GM21529 (cell line): ENCODE measurements at regions not wholly inside any gene's neighbourhood (a gene's known extent, or its start where the extent isn't known, plus 50 kb on each side); places are given as distances from the start of the nearest gene placed in this dataset.
A peak's percentile ranks its signal among the peaks of the same experiment; 100 is the strongest.

Experiments used
- ATAC-seq: cut with Tn5 transposase; IDR thresholded peaks from one replicate; pipeline ENCODE4 v1.9.1; 2021; ENCODE audit not compliant: unreplicated experiment

GRCh38 chr3:154584974-154585373, 155.0 kb upstream of the GPR149 start:
- no peak for ATAC-seq

GRCh38 chr3:154584041-154584440, 154.1 kb upstream of the GPR149 start:
- ATAC-seq, result no peak

- ATAC-seq, result no peak
These were observed 153.2 kb upstream of the GPR149 start for GRCh38 chr3:154583086-154583634.

DNA sequence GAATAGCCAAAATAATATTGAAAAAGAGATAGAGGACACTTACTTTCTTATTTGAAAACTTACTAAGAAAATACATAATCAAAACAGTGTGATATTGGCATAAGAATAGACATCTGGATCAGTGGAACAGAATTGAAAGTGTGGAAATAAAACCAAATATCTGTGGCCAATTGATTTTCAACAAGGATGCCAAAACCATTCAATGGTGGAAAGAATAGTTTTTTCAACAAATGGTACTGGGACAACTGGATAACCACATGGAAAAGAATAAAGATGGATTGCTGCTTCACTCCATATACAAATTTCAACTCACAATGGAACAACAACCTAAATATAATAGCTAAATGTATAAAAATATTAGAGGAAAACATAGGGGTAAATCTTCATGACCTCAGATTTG, 152.5 kb upstream of the GPR149 start:
- ATAC-seq, result no peak

DNA sequence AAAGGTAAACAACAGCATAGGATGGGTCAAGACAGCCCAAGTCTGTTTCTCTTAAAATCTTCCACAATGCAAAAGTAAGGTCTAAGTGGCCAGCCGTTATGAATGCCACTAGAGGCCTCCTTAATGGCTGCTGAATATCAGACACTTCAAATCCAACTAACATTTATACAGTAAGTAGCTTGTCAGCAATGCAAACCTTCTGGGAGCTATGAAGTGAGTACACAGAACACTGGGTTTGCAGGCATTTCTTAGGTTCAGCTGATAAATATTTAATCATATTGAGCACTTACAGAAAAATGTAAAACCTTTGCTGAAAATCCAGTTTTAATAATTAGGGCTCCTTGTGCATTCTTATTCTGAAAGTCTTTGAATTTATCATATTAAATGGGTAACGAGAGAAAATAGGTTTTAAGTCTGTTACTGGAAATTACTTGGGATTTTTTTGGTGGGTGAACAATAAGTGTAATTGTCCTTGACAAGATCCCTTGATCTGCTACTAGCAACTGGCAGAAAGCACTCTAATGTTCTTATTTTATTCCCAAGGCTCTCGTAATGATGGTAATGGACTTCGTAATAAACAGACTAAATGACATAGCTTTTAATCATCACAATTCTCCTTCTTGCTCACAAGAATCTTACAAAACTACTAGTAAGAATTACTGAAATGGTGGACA, 141.7 kb upstream of the GPR149 start:
- ATAC-seq, result no peak

DNA sequence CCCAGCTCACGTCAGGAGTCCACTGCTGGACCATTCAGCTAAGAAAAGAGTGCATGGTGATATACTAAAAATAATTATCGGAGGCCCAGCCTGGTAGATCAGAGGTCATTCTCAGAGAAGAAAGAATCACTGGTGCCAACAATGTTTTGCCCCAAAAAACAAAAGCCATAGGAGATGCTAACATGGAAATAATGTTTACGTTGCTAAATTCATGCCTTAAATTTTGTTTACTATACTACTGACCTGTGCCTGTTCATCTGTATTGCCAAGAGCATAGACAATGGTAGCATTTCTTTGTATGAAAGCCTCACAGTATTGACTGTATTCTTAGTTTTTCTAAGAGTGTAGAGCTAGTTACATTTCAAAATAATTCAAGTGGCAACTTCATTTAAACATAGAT, 138.1 kb upstream of the GPR149 start:
- ATAC-seq, result no peak

DNA sequence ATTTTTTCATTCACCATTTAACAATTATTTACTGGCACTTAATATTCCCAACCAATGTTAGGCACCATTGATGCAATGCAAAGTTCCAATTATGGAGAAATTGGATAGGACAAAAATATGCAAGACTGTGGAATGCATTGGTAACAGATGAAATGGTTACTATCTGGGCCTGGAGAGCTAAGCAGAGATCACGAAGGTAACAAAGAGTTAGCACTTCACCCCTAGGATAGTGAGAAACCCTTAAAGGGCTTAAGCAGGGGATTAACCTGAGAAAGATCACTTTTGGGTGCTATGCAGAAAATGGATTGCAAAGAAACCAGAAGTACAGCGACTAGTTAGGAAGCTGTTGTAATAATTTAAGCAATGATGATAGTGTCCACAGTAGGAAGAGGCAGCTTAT, 129.6 kb upstream of the GPR149 start:
- ATAC-seq, result no peak

DNA sequence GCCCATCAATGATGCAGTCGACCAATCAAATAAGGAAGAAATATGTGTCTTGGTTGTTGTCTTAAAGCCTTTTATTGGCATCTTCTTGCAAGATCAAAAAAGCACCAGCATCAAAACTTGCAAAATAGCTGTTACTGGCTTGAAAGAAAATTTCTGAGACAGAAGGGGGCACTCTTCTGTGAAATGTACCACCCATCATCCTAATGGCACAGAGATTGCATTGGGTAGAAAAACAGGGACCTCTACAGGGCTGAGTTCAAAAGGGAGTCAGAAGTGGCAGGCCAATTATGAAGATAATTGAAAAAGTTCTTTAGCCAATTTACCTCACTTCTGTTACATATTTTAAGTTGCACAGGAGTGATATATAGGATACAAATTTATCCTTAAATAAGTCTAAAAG, 122.3 kb upstream of the GPR149 start:
- ATAC-seq, result peak; percentile 46

- no peak for ATAC-seq
These were observed 119.4 kb upstream of the GPR149 start for GRCh38 chr3:154549391-154549790.

DNA sequence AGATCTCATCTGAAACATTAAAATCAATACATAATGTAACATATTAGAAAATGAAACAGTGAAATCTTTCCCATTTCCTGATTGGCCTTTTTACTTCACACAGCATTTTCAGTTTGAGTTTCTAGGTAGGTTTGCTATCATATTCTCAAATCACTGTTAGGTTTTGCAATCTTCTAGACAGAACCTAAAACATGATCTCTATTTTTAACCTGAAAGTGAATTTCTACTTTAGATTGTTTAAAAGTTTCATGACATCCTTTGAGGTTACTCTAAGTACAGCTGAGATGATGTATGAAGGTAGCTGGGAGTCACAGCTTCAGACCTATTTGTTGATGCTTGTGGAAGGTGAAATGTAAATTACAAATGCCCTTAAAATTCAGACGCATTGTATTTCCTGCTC, 118.4 kb upstream of the GPR149 start:
- no peak for ATAC-seq

GRCh38 chr3:154542837-154543236, 112.8 kb upstream of the GPR149 start:
- no peak for ATAC-seq

- ATAC-seq, result no peak
These were observed 111.1 kb upstream of the GPR149 start for GRCh38 chr3:154540950-154541604.

GRCh38 chr3:154538566-154539360, 108.8 kb upstream of the GPR149 start:
- no peak for ATAC-seq

GRCh38 chr3:154536751-154537150, 106.8 kb upstream of the GPR149 start:
- ATAC-seq, result no peak

- no peak for ATAC-seq
These were observed 92.1 kb upstream of the GPR149 start for GRCh38 chr3:154522036-154522602.

- no peak for ATAC-seq
These were observed 87.4 kb upstream of the GPR149 start for GRCh38 chr3:154517404-154517803.

GRCh38 chr3:154515921-154516320, 85.9 kb upstream of the GPR149 start:
- no peak for ATAC-seq

DNA sequence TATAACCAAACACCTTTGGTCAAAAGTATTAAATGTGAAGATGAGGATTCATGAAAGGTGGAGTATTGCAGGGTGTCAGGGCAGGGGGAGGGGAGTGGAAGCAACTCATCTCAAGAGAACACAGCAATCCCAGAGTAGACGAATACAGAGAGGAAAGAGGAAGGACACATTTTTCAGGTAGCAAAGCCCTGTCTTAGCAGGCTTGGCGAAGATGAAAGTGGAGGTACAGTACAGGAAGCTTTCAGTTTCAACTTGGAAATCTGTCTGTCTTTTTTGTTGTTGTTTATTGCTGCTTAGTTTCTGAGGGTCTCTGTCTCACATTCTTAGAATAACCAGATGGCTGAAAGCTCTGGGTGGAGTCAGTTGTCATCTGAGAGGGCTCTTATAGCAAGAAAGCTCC, 80.8 kb upstream of the GPR149 start:
- no peak for ATAC-seq

GRCh38 chr3:154507727-154508126, 77.7 kb upstream of the GPR149 start:
- no peak for ATAC-seq

DNA sequence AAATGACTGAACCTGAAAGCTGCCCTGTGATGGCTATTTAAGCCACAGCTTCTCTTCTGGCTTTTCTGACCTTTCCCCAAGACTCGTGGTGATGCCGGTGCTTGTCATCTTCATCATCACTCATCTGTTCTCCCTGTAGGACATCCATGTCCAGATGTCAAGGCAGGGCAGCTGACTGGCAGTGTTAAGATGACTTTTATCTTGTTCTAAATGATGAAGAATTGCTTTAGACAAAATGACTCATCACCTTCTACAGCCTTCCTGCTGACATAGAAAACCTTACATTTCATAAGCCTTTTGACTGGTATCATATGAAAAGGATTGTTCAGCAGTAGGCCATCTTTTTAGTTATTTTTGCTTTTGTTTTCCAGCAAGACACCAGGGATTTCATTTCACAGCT, 67.0 kb upstream of the GPR149 start:
- no peak for ATAC-seq

GRCh38 chr3:154496540-154496939, 66.5 kb upstream of the GPR149 start:
- no peak for ATAC-seq
